DND-41 (cell line): ENCODE measurements at regions not wholly inside any gene's neighbourhood (a gene's known extent, or its start where the extent isn't known, plus 50 kb on each side); places are given as distances from the start of the nearest gene placed in this dataset.
"Not testable (repeated sequence)": the region's sequence is repeated elsewhere in the genome, so short reads cannot be mapped to it uniquely, and the experiment has no call there.

Experiments
- EZH2 ChIP-seq: IDR thresholded peaks from 3 replicates; pipeline ENCODE4 v1.6.1; 2012; ENCODE audit warnings: borderline replicate concordance, low read depth, mild to moderate bottlenecking, moderate library complexity, low read length, inconsistent platforms; ENCODE audit not compliant: severe bottlenecking
- TF ChIP-seq, protein P1 (sequence below): IDR thresholded peaks from 2 replicates; pipeline ENCODE4 v1.5.1; 2012; ENCODE audit warnings: borderline replicate concordance, low read length, moderate library complexity, mild to moderate bottlenecking; ENCODE audit not compliant: poor library complexity, severe bottlenecking; ENCODE audit errors: extremely low read depth

DNA sequence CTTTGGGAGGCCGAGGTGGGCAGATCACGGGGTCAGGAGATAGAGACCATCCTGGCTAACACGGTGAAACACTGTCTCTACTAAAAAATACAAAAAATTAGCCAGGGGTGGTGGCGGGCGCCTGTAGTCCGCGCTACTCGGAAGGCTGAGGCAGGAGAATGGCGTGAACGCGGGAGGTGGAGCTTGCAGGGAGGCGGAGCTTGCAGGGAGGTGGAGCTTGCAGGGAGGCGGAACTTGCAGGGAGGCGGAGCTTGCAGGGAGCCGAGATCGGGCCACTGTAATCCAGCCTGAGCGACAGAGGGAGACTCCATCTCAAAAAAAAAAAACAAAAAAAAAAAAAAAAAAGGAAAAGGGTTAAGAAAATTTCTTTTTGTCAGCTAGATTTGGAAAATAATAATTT, 842.8 kb upstream of the COBL start:
- TF ChIP-seq, protein P1, sequence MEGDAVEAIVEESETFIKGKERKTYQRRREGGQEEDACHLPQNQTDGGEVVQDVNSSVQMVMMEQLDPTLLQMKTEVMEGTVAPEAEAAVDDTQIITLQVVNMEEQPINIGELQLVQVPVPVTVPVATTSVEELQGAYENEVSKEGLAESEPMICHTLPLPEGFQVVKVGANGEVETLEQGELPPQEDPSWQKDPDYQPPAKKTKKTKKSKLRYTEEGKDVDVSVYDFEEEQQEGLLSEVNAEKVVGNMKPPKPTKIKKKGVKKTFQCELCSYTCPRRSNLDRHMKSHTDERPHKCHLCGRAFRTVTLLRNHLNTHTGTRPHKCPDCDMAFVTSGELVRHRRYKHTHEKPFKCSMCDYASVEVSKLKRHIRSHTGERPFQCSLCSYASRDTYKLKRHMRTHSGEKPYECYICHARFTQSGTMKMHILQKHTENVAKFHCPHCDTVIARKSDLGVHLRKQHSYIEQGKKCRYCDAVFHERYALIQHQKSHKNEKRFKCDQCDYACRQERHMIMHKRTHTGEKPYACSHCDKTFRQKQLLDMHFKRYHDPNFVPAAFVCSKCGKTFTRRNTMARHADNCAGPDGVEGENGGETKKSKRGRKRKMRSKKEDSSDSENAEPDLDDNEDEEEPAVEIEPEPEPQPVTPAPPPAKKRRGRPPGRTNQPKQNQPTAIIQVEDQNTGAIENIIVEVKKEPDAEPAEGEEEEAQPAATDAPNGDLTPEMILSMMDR: not testable (repeated sequence)
- not testable (repeated sequence) for TF ChIP-seq EZH2
